ENCODE measurements at regions not wholly inside any gene's neighbourhood (a gene's known extent, or its start where the extent isn't known, plus 50 kb on each side); places are given as distances from the start of the nearest gene placed in this dataset.
"Not testable (repeated sequence)": the region's sequence is repeated elsewhere in the genome, so short reads cannot be mapped to it uniquely, and the experiment has no call there.

DNA sequence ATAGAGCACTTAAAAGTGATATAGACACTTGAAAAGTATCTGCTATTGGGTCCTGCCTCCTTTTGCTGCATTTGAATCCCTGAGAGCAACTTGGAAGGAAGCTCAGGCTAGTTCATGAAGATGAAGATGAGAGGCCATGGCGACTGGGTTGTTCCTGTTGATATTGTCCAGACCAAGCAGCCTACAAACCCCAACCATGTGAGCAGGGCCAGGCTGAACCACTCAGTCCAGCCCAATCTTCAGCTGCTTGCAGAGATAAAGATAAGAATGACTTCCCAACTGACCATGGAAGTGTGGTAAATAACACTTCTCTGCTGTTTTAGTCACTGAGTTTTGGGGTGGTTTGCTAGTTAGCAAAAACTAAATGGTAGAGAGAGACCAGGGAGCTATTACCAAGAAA is 417.6 kb downstream of the SOX11 start:
- DNase-seq (ENCODE audit: low read depth in 2 of 2) = no peak

DNA sequence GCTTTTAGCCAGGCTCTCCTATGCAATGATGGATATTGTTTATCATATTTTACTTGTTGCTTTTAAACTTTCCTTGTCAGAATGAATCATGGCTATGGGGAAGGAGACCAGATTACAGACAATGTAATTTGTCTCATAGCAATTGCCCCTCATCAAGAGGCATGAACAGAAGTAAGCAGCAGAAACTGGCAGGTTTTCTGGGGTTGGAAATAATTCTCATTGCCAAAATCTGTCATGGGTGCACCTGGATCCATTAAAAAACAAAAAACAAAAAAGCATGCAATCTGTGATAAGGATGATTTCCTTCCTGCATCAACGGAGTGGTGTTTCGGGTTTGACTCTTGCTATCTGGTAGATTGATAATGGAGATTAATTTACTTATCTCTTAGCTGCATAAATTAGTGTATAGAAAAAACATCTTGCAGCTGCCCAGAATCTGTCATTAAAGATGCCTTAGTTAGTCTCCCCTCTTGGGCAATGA is 419.6 kb downstream of the SOX11 start:
- no peak for DNase-seq (ENCODE audit: low read depth in 2 of 2)

GRCh38 chr2:6113786-6114185 is 421.6 kb downstream of the SOX11 start:
- DNase-seq (ENCODE audit: low read depth in 2 of 2) = no peak

- DNase-seq (ENCODE audit: low read depth in 2 of 2) = no peak
These were observed 435.5 kb downstream of the SOX11 start for GRCh38 chr2:6127718-6128117.

DNA sequence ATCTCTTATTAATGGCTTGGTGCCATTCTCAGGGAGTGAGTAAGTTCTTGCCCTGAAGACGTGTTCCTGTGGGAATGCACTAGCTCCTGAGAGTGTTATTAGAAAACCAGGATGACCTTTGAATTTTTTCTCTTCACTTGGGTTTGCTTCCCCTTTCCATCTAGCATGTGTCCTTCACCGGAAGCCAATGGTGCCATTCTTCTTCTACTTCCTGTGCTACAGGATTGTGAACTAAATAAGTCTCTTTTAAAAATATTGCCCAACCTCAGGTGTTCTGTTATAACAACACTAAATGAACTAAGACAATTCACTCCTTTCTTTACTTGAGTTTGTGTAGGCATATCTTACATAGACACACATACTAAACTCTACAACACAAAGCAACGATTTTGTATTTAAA is 447.0 kb downstream of the SOX11 start:
- no peak for DNase-seq (ENCODE audit: low read depth in 2 of 2)

GRCh38 chr2:6139916-6140315 is 447.7 kb downstream of the SOX11 start:
- no peak for DNase-seq (ENCODE audit: low read depth in 2 of 2)

GRCh38 chr2:6140509-6140908 is 448.3 kb downstream of the SOX11 start:
- no peak for DNase-seq (ENCODE audit: low read depth in 2 of 2)

DNA sequence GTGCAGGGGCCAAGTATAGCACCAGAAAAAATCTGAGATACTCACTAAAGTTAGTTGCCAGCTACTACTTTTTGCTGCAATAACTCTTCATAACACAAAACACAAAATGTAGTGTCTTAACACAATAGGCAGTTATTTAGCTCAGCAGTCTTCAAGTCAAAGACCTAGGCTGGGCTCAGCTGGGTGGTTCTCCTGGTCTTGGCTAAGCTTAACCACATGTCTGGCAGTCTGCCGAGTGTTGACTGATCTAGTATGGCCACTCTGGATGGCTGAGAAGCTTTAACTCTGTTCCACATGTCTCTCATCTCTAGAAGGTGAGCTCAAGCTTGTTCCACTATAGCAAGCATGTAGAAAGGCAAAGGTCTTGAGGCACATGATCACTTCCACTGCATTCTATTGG is 451.6 kb downstream of the SOX11 start:
- DNase-seq (ENCODE audit: low read depth in 2 of 2) = no peak

DNA sequence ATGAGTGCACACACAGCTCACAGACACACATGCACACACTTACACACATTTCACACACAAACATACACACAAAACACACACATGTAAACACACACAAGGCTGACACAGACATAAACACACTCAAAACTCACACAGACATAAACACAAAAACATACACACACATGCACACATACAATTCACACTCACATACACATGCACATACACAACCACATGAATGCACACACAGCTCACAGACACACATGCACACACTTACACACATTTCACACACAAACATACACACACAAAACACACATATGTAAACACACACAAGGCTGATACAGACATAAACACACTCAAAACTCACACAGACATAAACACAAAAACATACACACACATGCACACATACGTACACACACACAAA is 455.0 kb downstream of the SOX11 start:
- not testable (repeated sequence) for DNase-seq (ENCODE audit: low read depth in 2 of 2)

- DNase-seq (ENCODE audit: low read depth in 2 of 2) = no peak
These were observed 456.7 kb downstream of the SOX11 start for GRCh38 chr2:6148882-6149281.

DNA sequence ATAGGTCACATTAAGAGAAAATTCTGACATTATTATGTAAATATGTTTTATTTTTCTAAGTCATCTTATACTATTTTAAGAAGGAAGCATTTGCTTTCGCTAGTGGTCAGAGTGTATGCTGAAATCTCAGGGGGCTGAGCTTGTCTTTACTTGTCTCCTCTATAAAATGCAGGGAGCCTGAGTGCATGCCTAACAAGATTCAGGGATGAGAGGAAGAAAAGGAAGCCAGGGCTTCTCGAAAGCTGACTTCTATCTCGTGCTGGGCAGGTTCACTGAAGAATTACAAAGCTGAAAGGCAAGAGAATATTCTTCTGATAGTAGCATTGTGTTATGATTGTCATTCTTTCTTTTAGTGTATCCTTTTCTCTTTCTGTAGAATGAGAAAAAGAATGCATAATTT is 467.4 kb downstream of the SOX11 start:
- DNase-seq (ENCODE audit: low read depth in 2 of 2) = no peak

- DNase-seq (ENCODE audit: low read depth in 2 of 2) = no peak
These were observed 471.7 kb downstream of the SOX11 start for GRCh38 chr2:6163932-6164331.

DNA sequence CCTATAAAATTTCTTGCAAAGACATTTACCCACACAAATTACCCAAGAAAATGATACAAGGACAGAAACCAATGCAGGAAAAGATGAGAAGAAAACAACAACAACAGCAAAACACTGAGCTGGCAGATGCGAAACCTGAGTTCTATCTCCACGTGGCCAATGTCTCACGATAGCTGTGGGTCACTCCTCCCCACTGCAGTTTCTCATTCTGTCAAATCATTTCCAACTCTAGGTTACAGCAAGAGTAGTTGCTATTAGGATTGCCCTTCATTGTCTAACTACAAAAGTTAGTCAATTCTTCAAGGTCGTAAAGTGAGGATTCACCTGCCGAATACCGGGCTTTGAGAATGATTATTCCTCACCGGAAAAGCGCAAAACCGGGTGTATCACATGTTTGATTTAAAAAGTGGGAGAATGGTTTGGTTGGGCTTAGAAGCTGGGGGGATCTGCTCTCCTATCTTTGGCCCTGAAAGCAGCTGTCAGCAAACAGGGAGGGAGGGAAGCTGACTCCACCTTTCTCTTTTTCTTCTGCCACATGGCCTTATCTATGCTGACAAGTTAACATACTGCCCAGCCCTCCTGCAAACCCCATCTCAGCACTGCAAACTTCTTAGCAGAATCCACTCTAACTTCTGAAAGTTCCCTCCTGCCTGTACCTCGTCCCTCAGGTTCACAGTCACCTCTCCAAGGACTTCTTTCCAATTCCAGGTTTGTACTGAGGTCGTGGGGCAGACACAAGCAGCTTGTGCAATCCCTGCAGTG is 473.0 kb downstream of the SOX11 start:
- no peak for DNase-seq (ENCODE audit: low read depth in 2 of 2)

DNA sequence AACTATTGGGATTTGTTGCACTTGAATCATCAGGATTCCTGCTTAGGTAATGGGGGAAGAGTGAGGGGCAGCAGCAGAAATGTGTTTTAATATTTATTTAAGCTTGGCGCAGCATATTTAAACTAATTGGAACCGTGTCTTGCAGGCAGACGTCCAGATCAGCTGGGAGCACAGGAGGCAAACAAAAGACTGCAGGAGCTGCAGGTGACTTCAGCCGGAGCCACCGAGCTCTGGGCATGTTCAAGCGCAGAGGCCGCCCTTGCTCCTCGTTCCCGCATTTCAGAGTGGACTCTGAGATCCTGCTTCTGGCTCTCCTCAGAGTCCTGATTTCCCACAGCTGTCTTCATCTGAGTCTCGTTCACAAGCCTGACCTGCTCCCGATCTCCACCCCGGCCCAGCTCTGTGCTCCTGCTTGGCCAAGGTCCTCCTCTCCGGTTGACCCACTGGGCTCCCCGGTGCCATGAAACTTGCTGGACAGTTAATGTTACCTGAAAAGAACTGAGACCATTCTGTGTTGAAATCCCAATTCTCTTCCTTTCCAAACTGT is 475.5 kb downstream of the SOX11 start:
- no peak for DNase-seq (ENCODE audit: low read depth in 2 of 2)

- no peak for DNase-seq (ENCODE audit: low read depth in 2 of 2)
These were observed 476.3 kb downstream of the SOX11 start for GRCh38 chr2:6168485-6168884.

DNA sequence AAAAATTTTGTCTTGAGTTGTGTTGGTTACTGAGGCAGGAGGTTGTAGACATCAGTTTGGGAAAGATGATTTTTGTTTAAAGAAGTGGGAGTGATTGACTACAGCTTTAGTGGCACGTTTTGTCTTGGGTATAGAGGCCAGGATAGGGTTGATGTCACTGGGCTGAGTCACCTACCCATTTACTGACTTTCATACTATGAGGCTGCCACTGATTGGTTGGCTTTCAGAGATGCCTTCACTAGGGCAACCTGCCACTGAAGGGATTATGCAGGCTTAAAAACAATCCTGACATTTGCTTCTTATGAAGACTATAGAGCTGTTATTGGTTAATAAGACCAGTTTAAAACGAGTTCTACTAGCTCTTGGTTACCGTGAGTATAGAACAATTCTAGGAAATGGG is 479.1 kb downstream of the SOX11 start:
- no peak for DNase-seq (ENCODE audit: low read depth in 2 of 2)

DNA sequence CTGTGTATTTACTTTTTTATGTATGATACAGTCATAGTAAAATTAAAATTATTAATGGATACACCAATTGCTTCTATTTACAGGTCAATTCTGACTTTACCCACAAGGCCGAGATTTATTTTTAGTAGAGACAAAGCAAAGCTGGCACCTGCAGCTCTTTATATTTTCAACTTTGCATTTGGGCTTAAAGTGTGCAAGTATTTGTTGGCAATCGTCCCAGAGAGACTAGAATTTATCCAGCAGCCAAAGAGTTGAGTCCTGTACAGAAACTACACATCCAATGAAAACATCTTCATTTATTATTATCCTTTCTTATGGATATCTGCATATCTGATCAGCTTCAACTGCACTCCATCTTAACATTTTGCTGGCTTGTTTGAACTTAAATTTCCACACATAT is 485.6 kb downstream of the SOX11 start:
- no peak for DNase-seq (ENCODE audit: low read depth in 2 of 2)

DNA sequence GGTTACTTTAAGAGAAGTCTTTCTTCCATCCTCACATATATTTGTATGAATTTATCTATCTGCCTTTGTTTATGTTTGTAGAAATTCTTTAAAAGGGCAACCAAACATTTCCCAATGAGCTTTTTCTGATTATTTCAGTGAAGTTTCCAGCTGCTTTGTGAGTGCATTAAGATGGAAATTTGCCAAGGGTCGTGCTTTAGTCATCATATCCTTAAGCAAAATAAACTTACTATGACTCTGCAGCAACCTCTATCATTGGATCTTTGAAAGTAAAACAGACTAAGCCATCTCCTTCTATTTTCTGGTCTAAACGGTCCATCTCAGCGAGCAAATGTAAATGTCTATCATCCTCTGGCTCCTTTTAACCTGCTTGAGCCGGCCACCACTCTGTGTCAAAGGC is 489.3 kb downstream of the SOX11 start:
- DNase-seq (ENCODE audit: low read depth in 2 of 2) = no peak

DNA sequence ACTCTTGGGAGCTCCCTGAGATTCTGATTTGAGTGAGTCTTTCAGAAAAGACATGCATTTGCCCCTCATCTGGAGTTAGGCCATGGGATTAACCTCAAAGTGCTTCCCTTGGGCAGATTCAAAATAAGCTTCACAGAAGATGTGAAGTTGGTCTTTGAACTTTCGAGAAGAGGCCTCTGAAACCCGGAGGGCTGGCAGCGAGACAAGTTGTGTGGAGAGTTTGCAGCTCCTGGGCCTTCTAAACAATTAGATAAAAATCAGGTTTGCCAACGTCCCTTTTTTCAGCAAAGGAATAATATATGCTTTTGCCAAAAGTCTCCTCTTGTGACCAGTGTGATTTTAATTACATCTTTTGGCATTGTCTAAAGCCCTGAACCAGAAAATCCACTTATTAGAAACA is 489.7 kb downstream of the SOX11 start:
- DNase-seq (ENCODE audit: low read depth in 2 of 2) = no peak

DNA sequence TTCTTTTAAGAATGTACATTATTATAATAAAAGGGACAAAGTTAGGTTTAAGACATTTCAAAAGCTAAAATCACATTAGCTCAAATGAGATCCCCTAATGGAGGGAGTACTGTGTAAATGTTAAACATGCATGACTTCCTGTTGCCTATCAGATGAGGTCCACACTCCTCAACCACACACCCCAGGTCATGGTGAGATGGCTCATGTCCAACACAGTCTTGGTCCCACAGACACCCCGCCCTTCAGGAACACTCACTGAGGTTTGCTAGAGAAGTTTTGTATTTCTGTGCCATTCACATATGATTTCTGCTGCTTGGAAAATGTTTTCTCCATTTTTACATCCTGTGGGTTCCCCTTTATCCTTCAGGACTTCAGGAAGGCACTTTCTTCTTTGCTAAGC is 491.0 kb downstream of the SOX11 start:
- DNase-seq (ENCODE audit: low read depth in 2 of 2) = no peak

GRCh38 chr2:6184532-6185292 is 492.5 kb downstream of the SOX11 start:
- DNase-seq (ENCODE audit: low read depth in 2 of 2) = no peak

DNA sequence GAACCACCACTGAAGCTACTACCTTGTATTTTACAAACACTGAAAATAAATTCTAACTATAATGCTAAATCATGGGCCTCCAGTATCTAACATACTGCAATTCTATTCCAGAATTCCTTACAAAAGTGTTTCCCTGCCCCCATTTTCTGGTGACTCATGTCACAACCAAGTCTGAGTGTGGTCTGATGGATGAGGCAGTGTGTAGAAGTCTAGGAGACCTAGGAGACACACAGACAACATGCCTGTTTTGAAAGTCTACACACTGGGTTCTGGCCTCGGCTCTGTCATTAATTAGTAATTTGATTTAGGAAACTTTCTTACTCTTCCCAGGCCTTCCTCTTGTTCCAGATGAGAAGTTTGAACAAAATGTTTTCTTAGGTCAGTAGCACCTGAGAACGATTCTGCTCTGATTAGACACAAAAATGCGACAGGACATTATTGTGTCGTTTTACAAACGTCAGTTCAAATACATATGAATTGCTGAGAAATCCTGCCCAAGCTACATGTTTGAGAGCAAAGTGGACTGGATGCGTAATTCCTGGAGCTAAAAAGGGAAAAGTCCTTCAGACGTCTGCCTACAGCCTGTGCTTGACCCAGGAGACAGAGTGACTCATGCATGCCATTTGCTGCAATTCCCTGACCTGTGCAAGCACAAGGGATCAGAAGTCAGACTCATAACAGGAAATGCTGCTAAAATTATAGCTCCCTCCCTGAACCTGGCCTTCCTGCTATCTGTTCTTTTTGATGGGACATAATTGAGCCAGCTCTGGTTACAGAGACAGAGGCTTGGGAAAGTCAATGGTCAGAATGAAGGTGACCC is 494.4 kb downstream of the SOX11 start:
- no peak for DNase-seq (ENCODE audit: low read depth in 2 of 2)
